ENCODE measurements at regions not wholly inside any gene's neighbourhood (a gene's known extent, or its start where the extent isn't known, plus 50 kb on each side); places are given as distances from the start of the nearest gene placed in this dataset.

DNA sequence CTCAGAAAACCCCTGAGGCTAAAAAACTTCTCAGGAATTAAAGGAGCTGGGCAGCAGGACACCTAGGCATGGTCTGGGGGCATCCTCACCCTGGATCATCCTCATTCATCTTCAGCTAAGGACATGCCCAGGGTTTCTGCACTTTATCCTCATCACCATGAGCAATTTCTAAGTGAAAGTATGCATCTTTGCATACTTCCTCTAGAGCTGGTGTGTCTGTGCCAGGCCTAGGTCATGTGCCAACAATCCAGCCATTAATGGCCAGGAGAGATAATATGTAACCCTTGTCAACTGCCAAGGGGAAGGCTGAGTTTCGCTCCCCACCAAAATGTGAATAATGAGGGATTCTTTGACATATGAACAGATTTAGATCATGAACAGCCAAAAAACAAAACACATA is 160.5 kb downstream of the KITLG start:
- no peak for DNase-seq (ENCODE audit: low read depth, low spot score)
- Mint-ChIP-seq H3K27ac (ENCODE audit: unreplicated experiment) (no peak overlapping the region), H3K4me3 (no peak overlapping the region), H3K4me1 (no peaks in the 10 kb centered on the region), H3K36me3 (ENCODE audit: low read depth) (no peaks in the 10 kb centered on the region), H3K9me3 (no peaks in the 10 kb centered on the region), H3K27me3 (ENCODE audit: low read depth) (no peaks in the 10 kb centered on the region)
- TF ChIP-seq CTCF (conservative IDR thresholded peaks at IDR 0.05): no peak

DNA sequence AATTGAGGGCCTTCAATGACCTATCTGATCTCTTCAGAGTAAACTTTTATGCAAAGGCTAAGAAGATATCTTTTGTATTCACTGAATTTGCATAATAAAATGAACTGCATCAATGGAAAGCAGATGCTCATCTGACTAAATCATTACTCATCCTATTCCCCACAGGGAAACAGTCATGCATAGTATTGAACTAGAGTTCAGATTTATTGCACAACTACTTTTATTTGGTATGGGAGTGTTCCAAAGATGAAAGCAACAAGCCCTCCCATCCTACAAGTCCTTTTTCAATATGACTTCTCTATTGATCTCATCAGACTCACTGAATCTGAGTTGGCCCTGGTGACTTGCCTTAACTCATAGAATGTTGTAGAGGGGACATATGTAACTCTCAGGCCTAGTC is 159.8 kb downstream of the KITLG start:
- no peaks in the 10 kb centered on the region for H3K36me3 Mint-ChIP-seq (ENCODE audit: low read depth)
- no peaks in the 10 kb centered on the region for H3K9me3 Mint-ChIP-seq
- DNase-seq (ENCODE audit: low read depth, low spot score): no peak
- H3K27me3 Mint-ChIP-seq (ENCODE audit: low read depth): no peaks in the 10 kb centered on the region
- no peaks in the 10 kb centered on the region for H3K4me1 Mint-ChIP-seq
- no peak overlapping the region for H3K4me3 Mint-ChIP-seq
- no peak for TF ChIP-seq CTCF (conservative IDR thresholded peaks at IDR 0.05)
- H3K27ac Mint-ChIP-seq (ENCODE audit: unreplicated experiment): no peak overlapping the region

DNA sequence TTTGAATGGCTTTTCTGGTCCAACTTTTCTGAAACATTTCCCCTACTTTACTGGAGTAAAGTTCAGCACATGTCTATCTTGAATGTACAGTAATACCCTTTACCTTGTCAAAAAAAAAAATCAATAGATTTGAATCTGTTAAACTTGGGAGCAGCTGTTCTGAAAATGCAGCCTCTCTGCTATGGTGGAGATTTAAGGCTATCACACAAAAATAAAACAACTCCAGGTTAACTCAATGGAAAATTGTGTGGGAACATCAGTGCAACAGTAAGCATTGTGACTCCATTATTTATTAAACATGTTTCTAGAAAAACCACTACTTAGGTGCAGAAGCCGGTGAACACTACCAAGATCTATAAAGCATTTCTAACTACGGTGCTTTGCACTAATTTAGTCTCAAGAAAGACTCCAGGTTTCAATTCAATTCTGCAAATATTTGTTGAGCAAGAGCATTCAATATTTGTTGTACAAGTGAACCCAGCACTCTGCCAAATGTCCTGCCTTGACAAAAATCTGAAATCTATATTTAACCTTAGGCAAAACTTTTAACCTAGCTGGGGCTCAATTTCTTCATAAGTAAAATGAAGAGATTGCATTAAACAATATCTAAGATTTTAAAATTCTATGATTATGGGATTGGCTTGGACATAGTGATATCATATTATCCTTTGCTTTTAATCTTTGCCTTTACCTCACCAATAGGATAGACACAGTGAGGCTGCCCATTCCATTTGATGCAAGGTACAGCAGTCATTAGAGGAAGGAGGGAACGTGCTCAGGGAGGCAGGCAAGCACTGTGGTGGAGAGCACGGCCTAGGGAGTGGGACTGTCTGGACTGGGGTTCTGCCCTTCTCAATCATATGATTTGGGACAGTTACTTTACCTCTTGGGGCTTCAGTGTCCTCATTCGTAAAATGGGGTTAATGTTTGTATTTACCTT is 155.2 kb downstream of the KITLG start:
- Mint-ChIP-seq H3K27me3 (ENCODE audit: low read depth) (no peaks in the 10 kb centered on the region), H3K4me1 (no peaks in the 10 kb centered on the region), H3K4me3 (no peak overlapping the region), H3K9me3 (peaks cover 7% of the 10 kb centered on the region), H3K36me3 (ENCODE audit: low read depth) (peaks cover 3% of the 10 kb centered on the region), H3K27ac (ENCODE audit: unreplicated experiment) (no peak overlapping the region)
- no peak for DNase-seq (ENCODE audit: low read depth, low spot score)
- no peak for TF ChIP-seq CTCF (conservative IDR thresholded peaks at IDR 0.05)

- Mint-ChIP-seq H3K36me3 (ENCODE audit: low read depth) (peaks cover 3% of the 10 kb centered on the region), H3K4me1 (peaks cover 9% of the 10 kb centered on the region), H3K9me3 (peaks cover 7% of the 10 kb centered on the region), H3K27me3 (ENCODE audit: low read depth) (no peaks in the 10 kb centered on the region), H3K27ac (ENCODE audit: unreplicated experiment) (no peak overlapping the region), H3K4me3 (no peak overlapping the region)
- DNase-seq (ENCODE audit: low read depth, low spot score): no peak
- no peak for TF ChIP-seq CTCF (conservative IDR thresholded peaks at IDR 0.05)
Observed at GRCh38 chr12:88428350-88428749, 151.9 kb downstream of the KITLG start.

- no peak for TF ChIP-seq CTCF (conservative IDR thresholded peaks at IDR 0.05)
- Mint-ChIP-seq H3K27ac (ENCODE audit: unreplicated experiment) (no peak overlapping the region), H3K27me3 (ENCODE audit: low read depth) (no peaks in the 10 kb centered on the region), H3K36me3 (ENCODE audit: low read depth) (peaks cover 3% of the 10 kb centered on the region), H3K9me3 (peaks cover 7% of the 10 kb centered on the region), H3K4me3 (no peak overlapping the region), H3K4me1 (peaks cover 9% of the 10 kb centered on the region)
- DNase-seq (ENCODE audit: low read depth, low spot score): no peak
Observed at GRCh38 chr12:88431246-88431645, 149.0 kb downstream of the KITLG start.

All from neural crest cell (in vitro differentiated cells).